HCT116 (cell line): ENCODE measurements at regions not wholly inside any gene's neighbourhood (a gene's known extent, or its start where the extent isn't known, plus 50 kb on each side); places are given as distances from the start of the nearest gene placed in this dataset.

Experiments
- ATAC-seq: fragments of 200-7000 bp; cut with Tn5 transposase; 2 replicates; pipeline ENCODE4 v1.9.1; 2020; ENCODE audit warnings: mild to moderate bottlenecking, moderate library complexity
- BruUV-seq: library from RNA; stranded (reverse); fragments of 400-500 nt; replicated peaks from 2 replicates; lab custom pipeline; 2021; lab: Mats Ljungman, UMichigan
- CTCF ChIA-PET: fragments of 300-600 bp; sonication (Branson Sonifier 250); formaldehyde crosslinking; loops from one replicate; lab custom pipeline; 2021; ENCODE audit warnings: antibody characterized with exemption; lab: Charles Lee
- POLR2A ChIA-PET: fragments of 300-600, 350-600 bp; sonication (Branson Sonifier 250); formaldehyde crosslinking; loops from one replicate; lab custom pipeline; 2021; ENCODE audit warnings: antibody characterized with exemption; lab: Charles Lee
- RAD21 ChIA-PET, 2 experiments: fragments of 300-600 bp; sonication (Branson Sonifier 250); formaldehyde crosslinking; loops; one replicate each; lab custom pipeline; 2023; ENCODE audit warnings: low total read pairs in 2 of 2; ENCODE audit not compliant: uncharacterized antibody in 2 of 2, unreplicated experiment in 2 of 2, low non-redundant PET in 1 of 2; lab: Charles Lee
- DNase-seq: peaks from one replicate; pipeline ENCODE4 v3.0.0-alpha.2; 2010; ENCODE audit warnings: low read depth, low spot score
- H2AFZ ChIP-seq: fragments of 200-600 bp; shearing (Covaris generic), sonication (generic); 2 replicates; pipeline ENCODE4 v1.6.1; 2017; ENCODE audit warnings: low read depth, mixed run types, mixed read lengths, antibody characterized with exemption, low read length; ENCODE audit not compliant: poor library complexity, severe bottlenecking
- H3K27ac ChIP-seq: 2 replicates; pipeline ENCODE4 v1.5.1; 2012; ENCODE audit warnings: low read depth, low read length
- H3K27me3 ChIP-seq: fragments of 200-600 bp; sonication (generic); 2 replicates; pipeline ENCODE4 v1.6.1; 2016; ENCODE audit warnings: mixed run types, low read length, mixed read lengths; ENCODE audit not compliant: insufficient read depth
- H3K36me3 ChIP-seq, 2 experiments: fragments of 200-500 bp in 1 of 2; fragments of 200-600 bp in 1 of 2; sonication (Bioruptor generic) in 1 of 2; sonication (generic) in 1 of 2; 2 replicates each; pipeline versions ENCODE4 v1.5.1 to v1.6.1; 2014 to 2016; ENCODE audit warnings: low read length in 2 of 2, inconsistent platforms in 1 of 2, mixed read lengths in 1 of 2, mixed run types in 1 of 2; ENCODE audit not compliant: insufficient read depth in 2 of 2, control insufficient read depth in 1 of 2
- H3K4me1 ChIP-seq, 2 experiments: fragments of 200-600 bp in 1 of 2; sonication (generic) in 1 of 2; 2 replicates each; pipeline versions ENCODE4 v1.5.1 to v1.6.1; 2012 to 2017; ENCODE audit warnings: low read length in 2 of 2, inconsistent platforms in 1 of 2, mild to moderate bottlenecking in 1 of 2, mixed read lengths in 1 of 2, mixed run types in 1 of 2, moderate library complexity in 1 of 2; ENCODE audit not compliant: insufficient read depth in 2 of 2, control insufficient read depth in 1 of 2
- H3K4me2 ChIP-seq: fragments of 200-600 bp; sonication (generic); 2 replicates; pipeline ENCODE4 v1.6.1; 2017; ENCODE audit warnings: mixed run types, low read length, mixed read lengths
- H3K4me3 ChIP-seq, 2 experiments: fragments of 200-600 bp in 1 of 2; sonication (generic) in 1 of 2; replicated peaks in 1 of 2; 2 replicates each; pipeline ENCODE4 v1.5.1; 2011 to 2016; ENCODE audit warnings: low read length in 2 of 2, control low read depth in 1 of 2, low read depth in 1 of 2, mild to moderate bottlenecking in 1 of 2, mixed read lengths in 1 of 2, mixed run types in 1 of 2
- H3K79me2 ChIP-seq: fragments of 200-600 bp; sonication (generic); 2 replicates; pipeline ENCODE4 v1.6.1; 2017; ENCODE audit warnings: mild to moderate bottlenecking, mixed run types, low read length, moderate library complexity, mixed read lengths; ENCODE audit not compliant: insufficient read depth
- H3K9ac ChIP-seq: fragments of 200-600 bp; sonication (generic); 2 replicates; pipeline ENCODE4 v1.6.1; 2016; ENCODE audit warnings: low read length, mixed read lengths
- H3K9me2 ChIP-seq: fragments of 200-600 bp; sonication (generic), shearing (Covaris generic); 2 replicates; pipeline ENCODE4 v1.6.1; 2017; ENCODE audit warnings: mixed run types, mild to moderate bottlenecking, moderate library complexity; ENCODE audit not compliant: insufficient read depth
- H3K9me3 ChIP-seq, 2 experiments: fragments of 200-500 bp in 1 of 2; fragments of 200-600 bp in 1 of 2; sonication (Bioruptor generic) in 1 of 2; sonication (generic) in 1 of 2; 2 replicates each; pipeline ENCODE4 v1.6.1; 2014 to 2017; ENCODE audit warnings: low read length in 2 of 2, mixed read lengths in 2 of 2, inconsistent platforms in 1 of 2, low read depth in 1 of 2, mild to moderate bottlenecking in 1 of 2, mixed run types in 1 of 2, moderate library complexity in 1 of 2; ENCODE audit not compliant: control insufficient read depth in 1 of 2, insufficient read depth in 1 of 2
- H4K20me1 ChIP-seq: fragments of 200-600 bp; sonication (generic), shearing (Covaris generic); 2 replicates; pipeline ENCODE4 v1.6.1; 2017; ENCODE audit warnings: mixed run types, mild to moderate bottlenecking, moderate library complexity; ENCODE audit not compliant: insufficient read depth
- CBX3 ChIP-seq: IDR thresholded peaks from 2 replicates; pipeline ENCODE4 v1.6.1; 2012; ENCODE audit warnings: low read depth
- CEBPB ChIP-seq: IDR thresholded peaks from 2 replicates; pipeline ENCODE4 v1.6.1; 2012; ENCODE audit warnings: low read depth
- EGR1 ChIP-seq: IDR thresholded peaks from 2 replicates; pipeline ENCODE4 v1.6.1; 2012; ENCODE audit warnings: low read depth
- ELF1 ChIP-seq: IDR thresholded peaks from 2 replicates; pipeline ENCODE4 v1.6.1; 2012; ENCODE audit warnings: low read depth, borderline replicate concordance
- EZH2 ChIP-seq: fragments of 200-600 bp; sonication (generic); IDR thresholded peaks from 2 replicates; pipeline ENCODE4 v1.6.1; 2017; ENCODE audit warnings: antibody characterized with exemption, mixed run types
- EZH2phosphoT487 ChIP-seq: fragments of 200-600 bp; IDR thresholded peaks from 2 replicates; pipeline ENCODE4 v1.6.1; 2018; ENCODE audit warnings: antibody characterized with exemption, borderline replicate concordance
- FOSL1 ChIP-seq: IDR thresholded peaks from 2 replicates; pipeline ENCODE4 v1.6.1; 2012; ENCODE audit warnings: low read depth
- JUND ChIP-seq: IDR thresholded peaks from 2 replicates; pipeline ENCODE4 v1.6.1; 2012
- POLR2A ChIP-seq: IDR thresholded peaks from 2 replicates; pipeline ENCODE4 v1.7.0; 2011; ENCODE audit warnings: borderline replicate concordance; ENCODE audit not compliant: insufficient read depth, insufficient read length; ENCODE audit errors: extremely low read depth
- POLR2AphosphoS5 ChIP-seq: IDR thresholded peaks from 2 replicates; pipeline ENCODE4 v1.6.1; 2011; ENCODE audit warnings: mild to moderate bottlenecking, low read depth, low read length, moderate library complexity
- RAD21 ChIP-seq: IDR thresholded peaks from 2 replicates; pipeline ENCODE4 v1.6.1; 2012; ENCODE audit warnings: low read depth, mild to moderate bottlenecking
- SIN3A ChIP-seq: IDR thresholded peaks from 2 replicates; pipeline ENCODE4 v1.6.1; 2012; ENCODE audit warnings: low read depth
- SP1 ChIP-seq: IDR thresholded peaks from 2 replicates; pipeline ENCODE4 v1.6.1; 2012; ENCODE audit warnings: low read depth
- TCF7L2 ChIP-seq: IDR thresholded peaks from 2 replicates; pipeline ENCODE4 v1.7.0; 2011; ENCODE audit warnings: borderline replicate concordance, inconsistent platforms; ENCODE audit not compliant: insufficient read depth, insufficient read length; ENCODE audit errors: extremely low read depth
- ZNF274 ChIP-seq: fragments of 200-500 bp; sonication (Bioruptor generic); IDR thresholded peaks from 2 replicates; pipeline ENCODE4 v1.6.1; 2014; ENCODE audit warnings: mild to moderate bottlenecking, low read depth, low read length, inconsistent platforms
- intact Hi-C: fragments of 100-400 bp; cut with micrococcal nuclease; formaldehyde crosslinking; loops from 2 replicates; pipeline ENCODE4 v1.10.0; 2022
- TF ChIP-seq, protein P1 (sequence below): IDR thresholded peaks from 2 replicates; pipeline ENCODE4 v1.6.1; 2011; ENCODE audit warnings: mild to moderate bottlenecking, low read length, moderate library complexity; ENCODE audit not compliant: insufficient replicate concordance; ENCODE audit errors: extremely low read depth
- TF ChIP-seq, protein P2 (sequence below), 3 experiments: fragments of 200-600 bp in 1 of 3; sonication (generic) in 1 of 3; IDR thresholded peaks in 2 of 3; conservative IDR thresholded peaks in 1 of 3; 2 replicates each; pipeline ENCODE4 v1.5.1; 2012 to 2017; ENCODE audit warnings: low read depth in 2 of 3, low read length in 2 of 3, antibody characterized with exemption in 1 of 3, borderline replicate concordance in 1 of 3, control low read depth in 1 of 3, mild to moderate bottlenecking in 1 of 3, mixed read lengths in 1 of 3, mixed run types in 1 of 3, moderate library complexity in 1 of 3; ENCODE audit not compliant: insufficient read depth in 1 of 3
- TF ChIP-seq, protein P3 (sequence below): IDR thresholded peaks from 2 replicates; pipeline ENCODE4 v1.6.1; 2012

DNA sequence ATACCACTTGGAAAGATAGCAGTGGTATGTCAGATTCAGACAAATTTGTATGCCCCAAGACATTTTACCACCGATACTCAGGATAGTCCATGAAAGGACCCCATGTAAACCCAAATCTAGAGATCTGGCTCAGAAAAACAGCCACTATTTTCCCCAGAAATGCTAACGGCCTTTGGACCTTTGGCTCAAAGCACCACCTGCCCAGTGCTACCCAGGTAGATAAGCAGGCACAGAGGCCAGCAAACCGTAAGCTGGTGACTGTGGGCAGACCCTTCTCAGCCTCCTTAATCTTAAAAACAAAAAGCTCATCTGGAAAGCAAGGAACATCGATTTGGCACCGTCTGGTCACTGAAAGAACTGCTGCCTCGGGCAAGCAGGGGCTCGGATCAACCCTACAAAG, 61.4 kb upstream of the GREB1L start (continued):
- TF ChIP-seq, protein P1, sequence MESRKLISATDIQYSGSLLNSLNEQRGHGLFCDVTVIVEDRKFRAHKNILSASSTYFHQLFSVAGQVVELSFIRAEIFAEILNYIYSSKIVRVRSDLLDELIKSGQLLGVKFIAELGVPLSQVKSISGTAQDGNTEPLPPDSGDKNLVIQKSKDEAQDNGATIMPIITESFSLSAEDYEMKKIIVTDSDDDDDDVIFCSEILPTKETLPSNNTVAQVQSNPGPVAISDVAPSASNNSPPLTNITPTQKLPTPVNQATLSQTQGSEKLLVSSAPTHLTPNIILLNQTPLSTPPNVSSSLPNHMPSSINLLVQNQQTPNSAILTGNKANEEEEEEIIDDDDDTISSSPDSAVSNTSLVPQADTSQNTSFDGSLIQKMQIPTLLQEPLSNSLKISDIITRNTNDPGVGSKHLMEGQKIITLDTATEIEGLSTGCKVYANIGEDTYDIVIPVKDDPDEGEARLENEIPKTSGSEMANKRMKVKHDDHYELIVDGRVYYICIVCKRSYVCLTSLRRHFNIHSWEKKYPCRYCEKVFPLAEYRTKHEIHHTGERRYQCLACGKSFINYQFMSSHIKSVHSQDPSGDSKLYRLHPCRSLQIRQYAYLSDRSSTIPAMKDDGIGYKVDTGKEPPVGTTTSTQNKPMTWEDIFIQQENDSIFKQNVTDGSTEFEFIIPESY = no peak
- TF ChIP-seq EGR1 (no peak), SP1 (no peak), ELF1 (no peak)

DNA sequence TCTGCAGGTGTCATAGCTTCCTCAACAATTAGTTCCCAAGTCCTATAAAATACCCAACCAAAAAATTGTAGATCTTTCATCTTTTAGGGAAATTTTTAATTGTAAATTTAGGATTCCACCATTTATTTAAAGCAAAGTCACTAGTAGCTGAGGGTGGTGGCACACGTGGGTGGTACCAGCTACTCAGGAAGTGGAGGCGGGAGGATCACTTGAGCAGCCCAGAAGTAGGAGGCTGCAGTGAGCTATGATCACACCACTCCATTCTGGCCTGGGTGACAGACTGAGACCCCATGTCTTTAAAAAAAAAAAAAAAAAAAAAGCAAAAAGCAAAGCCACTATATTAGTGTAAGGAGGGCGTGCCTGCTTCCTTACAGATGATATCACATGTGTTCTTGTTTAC, 60.3 kb upstream of the GREB1L start:
- H3K9ac ChIP-seq = no peak overlapping the region
- intact Hi-C loops = no loop called here
- peaks cover 7 to 13% of the 10 kb centered on the region in 2 experiments; a peak in 3 of 4 replicates for H3K4me1 ChIP-seq
- no peaks in the 10 kb centered on the region for H4K20me1 ChIP-seq
- no peaks in the 10 kb centered on the region for H3K9me3 ChIP-seq
- no peak for TF ChIP-seq CBX3
- TF ChIP-seq, protein P2, sequence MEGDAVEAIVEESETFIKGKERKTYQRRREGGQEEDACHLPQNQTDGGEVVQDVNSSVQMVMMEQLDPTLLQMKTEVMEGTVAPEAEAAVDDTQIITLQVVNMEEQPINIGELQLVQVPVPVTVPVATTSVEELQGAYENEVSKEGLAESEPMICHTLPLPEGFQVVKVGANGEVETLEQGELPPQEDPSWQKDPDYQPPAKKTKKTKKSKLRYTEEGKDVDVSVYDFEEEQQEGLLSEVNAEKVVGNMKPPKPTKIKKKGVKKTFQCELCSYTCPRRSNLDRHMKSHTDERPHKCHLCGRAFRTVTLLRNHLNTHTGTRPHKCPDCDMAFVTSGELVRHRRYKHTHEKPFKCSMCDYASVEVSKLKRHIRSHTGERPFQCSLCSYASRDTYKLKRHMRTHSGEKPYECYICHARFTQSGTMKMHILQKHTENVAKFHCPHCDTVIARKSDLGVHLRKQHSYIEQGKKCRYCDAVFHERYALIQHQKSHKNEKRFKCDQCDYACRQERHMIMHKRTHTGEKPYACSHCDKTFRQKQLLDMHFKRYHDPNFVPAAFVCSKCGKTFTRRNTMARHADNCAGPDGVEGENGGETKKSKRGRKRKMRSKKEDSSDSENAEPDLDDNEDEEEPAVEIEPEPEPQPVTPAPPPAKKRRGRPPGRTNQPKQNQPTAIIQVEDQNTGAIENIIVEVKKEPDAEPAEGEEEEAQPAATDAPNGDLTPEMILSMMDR (IDR thresholded peaks at IDR 0.05 in 2 of 3, conservative IDR thresholded peaks at IDR 0.05 in 1 of 3; ENCODE audit: borderline replicate concordance in 1 of 3, insufficient read depth in 1 of 3, low read depth in 2 of 3, low read length in 2 of 3) = no peak
- TF ChIP-seq, protein P3, sequence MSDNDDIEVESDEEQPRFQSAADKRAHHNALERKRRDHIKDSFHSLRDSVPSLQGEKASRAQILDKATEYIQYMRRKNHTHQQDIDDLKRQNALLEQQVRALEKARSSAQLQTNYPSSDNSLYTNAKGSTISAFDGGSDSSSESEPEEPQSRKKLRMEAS = no peak
- no peak for TF ChIP-seq RAD21
- no peak for TF ChIP-seq EGR1
- no peak for TF ChIP-seq FOSL1
- TF ChIP-seq POLR2A = no peak
- no peak for TF ChIP-seq CEBPB
- no peak for TF ChIP-seq TCF7L2
- TF ChIP-seq EZH2 = no peak
- TF ChIP-seq SIN3A = no peak
- TF ChIP-seq SP1 = no peak
- no peak for TF ChIP-seq POLR2AphosphoS5
- no peak for TF ChIP-seq EZH2phosphoT487
- TF ChIP-seq JUND = no peak
- TF ChIP-seq ZNF274 = no peak
- no peak overlapping the region for H3K4me3 ChIP-seq
- no peak overlapping the region for H2AFZ ChIP-seq
- ChIA-PET RAD21 (no interaction called here), CTCF (interaction anchor here (4.6 kb wide), 1 partner anchor 10 kb away, joined by 32 read pairs; no protein-coding TSS in a partner anchor), POLR2A (no interaction called here)
- no TSS peak for BruUV-seq
- H3K27me3 ChIP-seq = no peaks in the 10 kb centered on the region
- ATAC-seq (no peak), DNase-seq (no peak)
- no peaks in the 10 kb centered on the region for H3K79me2 ChIP-seq
- no peak overlapping the region for H3K4me2 ChIP-seq
- no peaks in the 10 kb centered on the region for H3K36me3 ChIP-seq
- no peaks in the 10 kb centered on the region for H3K9me2 ChIP-seq
- H3K27ac ChIP-seq = no peak overlapping the region
